T-helper 2 cell treated with Interferon-gamma antibody and Interleukin-4, amounts not matched to agents 5 μg/mL and 100 μg/mL, for 36 hours (primary cell): ENCODE measurements at regions not wholly inside any gene's neighbourhood (a gene's known extent, or its start where the extent isn't known, plus 50 kb on each side); places are given as distances from the start of the nearest gene placed in this dataset.

Source experiments
- DNase-seq: peaks from one replicate; pipeline ENCODE4 v3.0.0; 2021; ENCODE audit warnings: low spot score
- H3K27ac Mint-ChIP-seq: one replicate; pipeline ENCODE4 v1.8.0; 2021; ENCODE audit warnings: mild to moderate bottlenecking, mixed read lengths
- H3K27me3 Mint-ChIP-seq: one replicate; pipeline ENCODE4 v1.8.0; 2021; ENCODE audit warnings: low read depth, mixed read lengths
- H3K36me3 Mint-ChIP-seq: one replicate; pipeline ENCODE4 v1.8.0; 2021; ENCODE audit warnings: low read depth, mixed read lengths
- H3K4me1 Mint-ChIP-seq: one replicate; pipeline ENCODE4 v1.8.0; 2021; ENCODE audit warnings: low read depth, mixed read lengths
- H3K4me3 Mint-ChIP-seq: one replicate; pipeline ENCODE4 v1.8.0; 2022; ENCODE audit warnings: mild to moderate bottlenecking, moderate library complexity, mixed read lengths
- H3K9me3 Mint-ChIP-seq: one replicate; pipeline ENCODE4 v1.8.0; 2021; ENCODE audit warnings: mixed read lengths

DNA sequence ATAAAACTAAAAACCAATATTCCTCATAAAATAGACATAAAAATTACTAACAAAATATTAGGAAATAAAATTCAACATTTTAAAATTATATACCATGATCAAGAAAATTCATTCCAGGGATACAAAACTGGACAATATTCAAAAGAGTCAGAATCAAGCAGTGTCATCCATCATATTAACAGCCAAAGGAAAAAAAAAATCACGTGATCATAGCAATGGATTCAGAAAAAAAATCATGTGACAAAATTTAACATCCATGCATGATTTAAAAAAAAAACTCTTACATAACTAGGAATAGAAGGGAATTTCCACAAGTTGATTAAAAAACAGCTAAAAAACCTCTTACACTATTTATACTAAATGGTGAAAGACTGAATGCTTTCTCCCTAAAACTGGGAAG, 95.3 kb upstream of the USP47 start:
- Mint-ChIP-seq H3K27me3 (peaks cover 18% of the 10 kb centered on the region), H3K4me3 (no peak overlapping the region), H3K36me3 (no peaks in the 10 kb centered on the region), H3K27ac (no peak overlapping the region), H3K9me3 (no peaks in the 10 kb centered on the region), H3K4me1 (no peaks in the 10 kb centered on the region)
- no peak for DNase-seq

DNA sequence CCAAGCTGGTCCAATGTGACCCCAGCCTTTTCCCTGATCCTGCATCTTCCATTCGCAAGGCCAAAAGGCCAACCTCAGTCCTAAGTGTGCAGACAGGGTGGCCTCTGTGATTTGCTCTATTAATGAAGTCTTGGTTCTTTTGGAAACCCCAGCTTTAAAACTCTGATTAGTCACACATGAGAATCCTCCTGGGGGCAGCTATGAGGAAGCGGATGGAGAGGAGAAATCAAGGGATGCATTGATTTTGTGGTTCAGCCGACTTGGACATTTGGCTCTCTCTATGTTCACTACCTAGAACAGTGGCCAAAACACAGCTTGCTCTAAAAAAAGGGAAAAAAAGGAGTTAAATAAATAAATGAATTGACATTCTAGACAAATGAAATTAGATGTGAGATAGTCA, 98.6 kb upstream of the USP47 start:
- H3K4me3 Mint-ChIP-seq: no peak overlapping the region
- H3K9me3 Mint-ChIP-seq: no peaks in the 10 kb centered on the region
- H3K27me3 Mint-ChIP-seq: peaks cover 16% of the 10 kb centered on the region
- H3K36me3 Mint-ChIP-seq: no peaks in the 10 kb centered on the region
- no peaks in the 10 kb centered on the region for H3K4me1 Mint-ChIP-seq
- H3K27ac Mint-ChIP-seq: no peak overlapping the region
- no peak for DNase-seq

DNA sequence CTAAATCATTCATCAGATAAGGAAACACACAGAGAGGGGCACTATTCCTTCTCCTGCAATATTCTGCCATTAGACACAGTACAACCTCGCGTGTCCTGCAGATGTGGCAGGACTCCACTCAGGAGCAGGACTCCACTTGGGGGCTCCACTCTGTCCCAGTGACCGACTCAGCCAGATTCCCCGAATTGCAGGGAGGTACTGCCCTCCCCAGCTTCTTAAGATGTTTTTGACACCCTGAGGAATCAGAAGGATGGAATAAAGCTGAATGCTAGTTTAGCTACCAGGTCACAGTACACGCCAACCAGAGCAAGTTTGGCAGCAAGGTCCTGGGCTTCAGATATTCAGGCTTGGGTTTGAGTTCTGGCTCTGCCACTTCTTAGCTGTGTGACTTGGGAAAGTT, 99.3 kb upstream of the USP47 start:
- Mint-ChIP-seq H3K9me3 (no peaks in the 10 kb centered on the region), H3K4me1 (no peaks in the 10 kb centered on the region), H3K36me3 (no peaks in the 10 kb centered on the region), H3K4me3 (no peak overlapping the region), H3K27me3 (peaks cover 13% of the 10 kb centered on the region), H3K27ac (no peak overlapping the region)
- no peak for DNase-seq

DNA sequence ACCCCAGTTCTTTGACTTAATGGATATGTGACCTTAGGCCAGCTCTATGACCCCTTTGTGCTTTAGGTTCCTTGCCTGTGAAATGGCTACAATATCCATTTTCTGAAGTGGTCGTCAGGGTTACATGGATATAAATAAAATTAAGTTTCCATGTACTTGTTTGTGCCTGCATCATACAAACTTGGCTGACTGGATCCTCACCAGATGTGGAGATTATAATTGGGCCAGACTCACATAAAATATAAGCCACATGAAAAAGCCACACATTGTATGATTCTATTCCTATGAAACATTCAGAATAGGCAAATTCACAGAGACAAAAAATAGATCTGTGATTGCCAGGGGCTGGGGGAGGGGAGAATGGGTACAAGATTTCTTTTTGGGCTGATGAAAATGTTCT, 100.9 kb upstream of the USP47 start:
- H3K9me3 Mint-ChIP-seq: no peaks in the 10 kb centered on the region
- no peak overlapping the region for H3K27ac Mint-ChIP-seq
- peaks cover 10% of the 10 kb centered on the region for H3K27me3 Mint-ChIP-seq
- no peaks in the 10 kb centered on the region for H3K4me1 Mint-ChIP-seq
- H3K4me3 Mint-ChIP-seq: no peak overlapping the region
- no peak for DNase-seq
- no peaks in the 10 kb centered on the region for H3K36me3 Mint-ChIP-seq

DNA sequence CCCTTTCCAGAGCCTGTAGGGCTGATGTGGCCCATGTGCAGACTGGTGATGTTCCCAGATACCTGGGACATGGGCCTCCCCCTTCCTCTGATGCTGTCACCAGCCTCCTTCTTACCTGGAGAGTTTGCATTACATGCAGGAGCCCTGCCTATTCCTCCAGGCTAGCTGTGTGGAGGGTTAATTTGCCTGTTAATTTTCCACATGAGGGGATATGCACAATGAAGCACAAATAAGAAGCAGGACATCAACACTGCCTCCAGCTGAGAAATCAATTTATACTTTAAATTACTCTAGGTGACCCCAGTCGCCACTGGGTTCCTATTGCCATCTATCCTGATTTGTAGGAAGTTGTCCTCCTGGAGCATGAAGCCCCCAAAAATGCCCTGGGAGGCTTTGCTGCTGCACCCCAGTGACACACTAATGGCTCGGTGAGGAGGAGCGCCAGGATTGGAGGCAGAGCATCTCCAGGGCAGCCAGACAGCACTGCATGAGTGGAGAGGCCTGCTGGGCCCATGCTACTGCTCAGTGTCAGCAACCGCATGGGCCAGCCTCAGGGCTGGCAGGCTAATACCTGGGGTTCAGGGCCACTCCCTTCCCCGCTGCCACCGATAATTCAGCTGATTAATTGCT, 101.6 kb upstream of the USP47 start:
- Mint-ChIP-seq H3K27me3 (peaks cover 7% of the 10 kb centered on the region), H3K4me3 (no peak overlapping the region), H3K9me3 (no peaks in the 10 kb centered on the region), H3K4me1 (no peaks in the 10 kb centered on the region), H3K27ac (no peak overlapping the region), H3K36me3 (no peaks in the 10 kb centered on the region)
- DNase-seq: no peak

DNA sequence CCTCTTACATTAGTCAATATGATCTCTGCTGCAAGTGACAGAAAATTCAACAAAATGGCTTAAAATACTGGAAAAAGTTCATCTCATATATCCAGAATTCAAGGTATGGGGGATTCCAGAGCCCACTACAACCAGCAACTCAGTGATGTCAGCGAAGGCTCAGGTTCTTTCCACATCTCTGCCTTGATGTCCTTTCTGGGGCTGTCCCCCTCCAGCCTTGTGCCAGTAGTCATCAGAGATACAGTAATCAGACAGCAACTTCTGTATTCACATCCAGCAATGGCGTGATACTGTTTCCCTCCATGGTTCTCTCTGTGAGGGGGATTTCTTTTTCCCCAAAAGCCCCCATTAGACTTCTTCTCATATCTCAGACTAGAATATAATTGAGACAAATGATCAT, 103.4 kb upstream of the USP47 start:
- Mint-ChIP-seq H3K4me1 (no peaks in the 10 kb centered on the region), H3K27ac (no peak overlapping the region), H3K27me3 (peaks cover 7% of the 10 kb centered on the region), H3K4me3 (no peak overlapping the region), H3K36me3 (no peaks in the 10 kb centered on the region), H3K9me3 (no peaks in the 10 kb centered on the region)
- no peak for DNase-seq

DNA sequence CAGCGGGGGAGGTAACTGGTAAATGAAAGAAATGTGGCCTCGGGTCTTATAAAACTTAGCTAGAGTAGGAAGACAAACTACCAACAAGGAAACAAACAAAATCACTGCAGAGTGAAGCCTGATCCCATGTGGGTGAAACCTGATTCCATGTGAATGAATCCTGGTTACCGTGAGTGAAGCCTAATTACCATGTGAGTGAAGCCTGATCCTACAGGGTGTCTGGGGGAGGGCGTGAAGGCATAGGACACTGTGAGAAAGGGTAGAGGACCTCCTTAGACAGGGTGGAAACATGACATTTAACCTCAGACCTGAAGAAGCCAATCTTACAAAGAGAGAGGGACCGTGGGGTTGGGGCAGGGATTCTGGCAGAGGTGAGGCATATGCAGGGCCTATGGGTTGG, 106.2 kb upstream of the USP47 start:
- Mint-ChIP-seq H3K36me3 (no peaks in the 10 kb centered on the region), H3K4me3 (no peak overlapping the region), H3K27me3 (peaks cover 8% of the 10 kb centered on the region), H3K4me1 (no peaks in the 10 kb centered on the region), H3K9me3 (no peaks in the 10 kb centered on the region), H3K27ac (no peak overlapping the region)
- DNase-seq: no peak

DNA sequence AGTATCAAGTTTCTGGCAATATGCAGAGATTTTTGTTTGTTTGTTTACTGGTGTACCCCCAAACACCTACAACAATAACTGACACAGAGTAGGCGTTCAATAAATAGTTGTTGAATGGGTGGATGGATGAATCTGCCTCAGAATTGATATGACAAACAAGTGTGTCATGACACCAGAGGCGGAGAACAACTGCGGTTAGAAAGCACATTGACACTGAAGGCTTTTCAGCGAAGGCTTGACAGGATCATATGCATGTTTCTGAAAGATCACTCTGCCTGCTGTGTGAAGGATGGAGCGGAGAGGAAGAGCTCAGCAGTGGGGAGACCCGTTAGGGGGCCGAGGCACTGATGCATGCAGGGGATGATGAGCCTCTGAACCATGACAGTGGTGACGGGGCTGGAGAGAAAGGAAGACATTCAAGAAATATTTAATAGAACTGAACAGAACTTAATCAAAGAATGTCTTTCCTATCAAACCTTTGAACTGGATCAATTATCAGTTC, 108.5 kb upstream of the USP47 start:
- no peaks in the 10 kb centered on the region for H3K36me3 Mint-ChIP-seq

DNA sequence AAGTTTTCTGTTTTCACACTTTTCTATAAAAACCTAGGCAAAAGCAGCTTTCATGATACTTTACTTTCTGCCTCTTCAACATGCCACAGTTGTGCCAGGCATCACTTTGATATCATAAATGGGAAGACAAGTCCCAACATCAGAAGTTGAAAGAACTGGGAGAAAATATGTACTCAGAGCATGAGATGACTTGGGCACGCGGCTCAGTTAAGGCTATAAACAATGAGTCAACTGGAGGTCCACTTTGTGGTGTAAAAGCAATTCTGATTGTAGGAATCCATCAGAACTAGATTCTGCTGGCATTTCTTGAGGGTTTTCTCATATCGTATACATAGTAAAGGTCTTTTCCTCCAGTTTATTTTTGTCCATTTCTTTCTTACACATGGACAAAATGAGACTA, 109.7 kb upstream of the USP47 start:
- Mint-ChIP-seq H3K36me3 (no peaks in the 10 kb centered on the region), H3K27me3 (peaks cover 8% of the 10 kb centered on the region), H3K9me3 (no peaks in the 10 kb centered on the region), H3K4me1 (no peaks in the 10 kb centered on the region), H3K4me3 (no peak overlapping the region), H3K27ac (no peak overlapping the region)
- DNase-seq: no peak

More for the DNA sequence above, 108.5 kb upstream of the USP47 start:
- Mint-ChIP-seq H3K4me1 (no peaks in the 10 kb centered on the region), H3K9me3 (no peaks in the 10 kb centered on the region), H3K27me3 (peaks cover 8% of the 10 kb centered on the region), H3K27ac (no peak overlapping the region), H3K4me3 (no peak overlapping the region)
- DNase-seq: no peak

DNA sequence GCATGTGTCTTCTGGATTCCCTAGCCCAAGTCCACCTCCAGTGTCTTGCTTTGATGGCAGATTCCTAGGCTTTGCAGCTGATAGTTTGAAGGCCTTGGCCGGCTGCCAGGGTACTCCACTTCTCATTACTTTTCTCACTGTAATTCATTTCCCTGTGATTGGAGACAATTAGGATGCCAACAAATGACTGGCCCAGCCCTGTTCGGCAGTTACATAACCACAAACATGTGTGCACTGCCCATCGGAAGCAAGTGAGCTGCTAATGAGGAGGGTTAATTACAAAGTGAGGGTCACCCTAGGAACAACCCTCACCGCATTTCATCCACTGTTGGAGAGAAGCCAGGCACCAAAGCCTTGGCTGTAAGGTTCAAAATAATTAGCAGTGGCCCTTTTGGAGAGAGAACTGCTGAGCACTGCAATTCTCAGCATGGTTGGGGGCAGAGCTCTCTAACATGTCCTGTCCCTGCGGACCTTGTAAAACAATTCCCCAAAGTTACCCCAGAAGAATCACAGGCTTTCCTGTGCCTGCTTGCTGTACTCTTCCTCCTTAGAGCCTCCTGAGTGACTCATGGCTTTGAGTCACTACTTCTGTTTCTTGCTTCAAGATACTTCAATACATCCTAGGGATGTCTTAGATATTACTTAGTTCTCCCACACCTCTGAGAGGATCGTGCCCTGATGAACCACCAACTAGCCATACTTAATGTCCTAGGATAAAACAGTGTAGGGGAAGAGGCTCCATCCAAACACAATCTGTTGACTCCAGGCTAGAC, 109.7 kb upstream of the GALNT18 start:
- Mint-ChIP-seq H3K36me3 (no peaks in the 10 kb centered on the region), H3K27ac (no peak overlapping the region), H3K27me3 (peaks cover 8% of the 10 kb centered on the region), H3K9me3 (no peaks in the 10 kb centered on the region), H3K4me1 (no peaks in the 10 kb centered on the region), H3K4me3 (no peak overlapping the region)
- no peak for DNase-seq

DNA sequence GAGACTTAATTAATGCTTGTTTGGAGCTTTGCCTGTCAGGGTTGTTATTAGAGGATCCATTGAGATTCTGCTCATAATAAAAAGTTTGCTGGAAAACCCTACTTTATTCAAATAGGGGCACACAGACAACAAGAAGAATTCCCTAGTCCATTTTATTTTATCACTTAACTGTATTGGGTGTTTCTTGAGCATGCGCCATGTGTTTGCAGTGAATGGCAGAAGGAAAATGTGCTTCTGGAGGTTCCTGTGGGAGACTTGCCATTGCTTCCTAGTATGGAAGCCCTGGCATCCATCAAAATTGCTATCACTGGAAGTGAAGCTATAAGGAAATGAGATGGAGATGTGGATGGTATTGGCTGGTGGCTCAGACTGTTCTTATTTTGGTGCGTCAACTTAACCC, 106.6 kb upstream of the GALNT18 start:
- H3K36me3 Mint-ChIP-seq: no peaks in the 10 kb centered on the region
- DNase-seq: no peak
- no peak overlapping the region for H3K27ac Mint-ChIP-seq
- H3K4me1 Mint-ChIP-seq: no peaks in the 10 kb centered on the region
- peaks cover 6% of the 10 kb centered on the region for H3K27me3 Mint-ChIP-seq
- H3K4me3 Mint-ChIP-seq: no peak overlapping the region
- H3K9me3 Mint-ChIP-seq: no peaks in the 10 kb centered on the region

DNA sequence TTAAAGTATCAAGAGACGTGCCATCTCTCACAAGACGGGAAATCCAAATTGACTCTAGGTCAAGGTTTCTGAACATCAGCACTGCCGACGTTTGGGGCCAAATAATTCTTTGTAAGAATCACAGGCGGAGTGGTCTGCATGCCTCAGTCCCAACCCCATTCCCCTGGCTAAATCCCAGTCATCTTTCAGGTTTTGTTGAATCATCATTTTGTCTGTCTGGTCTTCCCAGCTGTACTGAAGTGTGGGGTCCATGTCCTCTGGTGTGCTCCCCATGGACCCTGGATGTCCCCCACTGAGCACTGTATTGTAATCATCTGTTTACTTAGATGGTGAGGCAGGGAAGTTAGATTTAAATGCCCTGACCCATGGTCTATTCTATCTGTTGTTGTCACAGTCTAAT, 103.6 kb upstream of the GALNT18 start:
- no peaks in the 10 kb centered on the region for H3K36me3 Mint-ChIP-seq
- no peak for DNase-seq
- H3K4me1 Mint-ChIP-seq: no peaks in the 10 kb centered on the region
- no peak overlapping the region for H3K27ac Mint-ChIP-seq
- H3K4me3 Mint-ChIP-seq: no peak overlapping the region
- peaks cover 3% of the 10 kb centered on the region for H3K27me3 Mint-ChIP-seq
- no peaks in the 10 kb centered on the region for H3K9me3 Mint-ChIP-seq

DNA sequence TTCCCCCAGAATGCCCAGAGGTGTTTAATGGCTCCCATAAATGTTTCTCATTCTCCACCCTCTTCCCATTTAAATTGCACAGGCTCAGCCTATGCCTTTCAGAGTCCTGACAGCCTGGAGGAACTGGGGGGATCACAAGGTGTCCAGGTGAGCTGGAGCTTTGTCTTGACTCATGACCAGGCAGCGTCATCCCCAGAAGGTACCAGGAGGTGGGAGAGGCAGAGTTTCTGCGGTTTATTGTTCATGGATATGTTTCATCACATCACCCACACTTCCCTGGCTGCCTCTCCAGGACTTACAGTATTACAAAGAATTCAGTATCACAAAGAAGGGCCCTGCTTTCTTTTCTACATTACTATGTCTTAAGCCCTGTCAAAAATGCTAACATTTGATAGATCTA, 103.2 kb upstream of the GALNT18 start:
- no peaks in the 10 kb centered on the region for H3K36me3 Mint-ChIP-seq
- no peaks in the 10 kb centered on the region for H3K9me3 Mint-ChIP-seq
- H3K4me1 Mint-ChIP-seq: no peaks in the 10 kb centered on the region
- no peak overlapping the region for H3K4me3 Mint-ChIP-seq
- no peak overlapping the region for H3K27ac Mint-ChIP-seq
- peaks cover 3% of the 10 kb centered on the region for H3K27me3 Mint-ChIP-seq
- DNase-seq: no peak

DNA sequence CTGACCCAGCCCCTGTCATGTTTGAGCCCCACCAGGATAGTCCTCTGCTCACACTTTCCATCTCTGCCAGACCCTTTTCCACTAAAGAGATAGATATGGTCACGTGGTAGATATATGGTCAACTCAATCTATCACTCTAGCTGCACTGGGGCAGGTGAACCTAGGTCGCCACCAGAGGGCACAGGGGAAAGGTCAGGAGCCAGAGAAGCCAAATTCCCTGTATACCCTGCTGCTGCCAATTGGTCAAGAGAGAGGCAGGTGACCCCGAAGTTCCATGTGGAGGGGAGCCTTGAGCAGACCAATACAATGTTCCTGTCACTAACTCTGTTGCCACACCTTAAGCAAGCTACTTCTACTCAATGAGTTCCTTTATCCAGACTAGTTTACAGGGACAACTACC, 101.1 kb upstream of the GALNT18 start:
- H3K27me3 Mint-ChIP-seq: peaks cover 4% of the 10 kb centered on the region
- H3K9me3 Mint-ChIP-seq: no peaks in the 10 kb centered on the region
- no peak overlapping the region for H3K4me3 Mint-ChIP-seq
- no peak overlapping the region for H3K27ac Mint-ChIP-seq
- H3K36me3 Mint-ChIP-seq: no peaks in the 10 kb centered on the region
- no peak for DNase-seq
- no peaks in the 10 kb centered on the region for H3K4me1 Mint-ChIP-seq

DNA sequence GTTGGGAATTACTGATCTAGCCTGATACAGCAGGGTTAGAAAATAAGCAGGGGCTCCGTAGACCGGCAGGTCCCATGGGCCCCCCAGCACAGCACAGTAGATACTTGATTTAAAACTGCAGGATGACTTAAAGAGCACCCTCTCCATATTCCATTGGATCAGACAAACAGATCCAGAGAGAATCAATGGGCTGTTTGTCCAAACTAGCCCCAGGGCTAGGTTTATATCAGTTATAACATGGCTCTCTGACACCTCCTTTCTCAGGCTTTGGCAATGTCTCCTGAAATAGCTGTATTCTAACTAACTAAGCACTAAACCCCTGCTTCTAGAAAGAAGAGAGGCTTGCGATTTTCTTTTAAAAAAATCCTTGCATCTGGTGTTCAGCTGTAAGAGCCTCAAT, 100.4 kb upstream of the GALNT18 start:
- H3K4me1 Mint-ChIP-seq: no peaks in the 10 kb centered on the region
- no peak for DNase-seq
- H3K27ac Mint-ChIP-seq: no peak overlapping the region
- H3K36me3 Mint-ChIP-seq: no peaks in the 10 kb centered on the region
- no peaks in the 10 kb centered on the region for H3K9me3 Mint-ChIP-seq
- peaks cover 4% of the 10 kb centered on the region for H3K27me3 Mint-ChIP-seq
- no peak overlapping the region for H3K4me3 Mint-ChIP-seq
